Astrocyte of the spinal cord (primary cell): ENCODE measurements at regions not wholly inside any gene's neighbourhood (a gene's known extent, or its start where the extent isn't known, plus 50 kb on each side); places are given as distances from the start of the nearest gene placed in this dataset.
"Not testable (repeated sequence)": the region's sequence is repeated elsewhere in the genome, so short reads cannot be mapped to it uniquely, and the experiment has no call there.

Experiments
- DNase-seq: peaks from one replicate; pipeline ENCODE4 v3.0.0; 2011; ENCODE audit warnings: low read depth, low spot score
- H3K4me3 ChIP-seq: 2 replicates; pipeline ENCODE4 v1.5.1; 2011; ENCODE audit warnings: low read depth, mild to moderate bottlenecking, low read length, moderate library complexity
- in situ Hi-C: cut with HindIII; loops from 2 replicates; pipeline ENCODE4 v1.10.0; 2017; ENCODE audit warnings: low sequenced_read_pairs
- TF ChIP-seq, protein P1 (sequence below): IDR thresholded peaks from 2 replicates; pipeline ENCODE4 v1.5.1; 2012; ENCODE audit warnings: low read depth, mild to moderate bottlenecking, low read length, inconsistent platforms

GRCh38 chrX:46326161-46326560 lies 219.1 kb downstream of the ZNF674 start:
- TF ChIP-seq, protein P1, sequence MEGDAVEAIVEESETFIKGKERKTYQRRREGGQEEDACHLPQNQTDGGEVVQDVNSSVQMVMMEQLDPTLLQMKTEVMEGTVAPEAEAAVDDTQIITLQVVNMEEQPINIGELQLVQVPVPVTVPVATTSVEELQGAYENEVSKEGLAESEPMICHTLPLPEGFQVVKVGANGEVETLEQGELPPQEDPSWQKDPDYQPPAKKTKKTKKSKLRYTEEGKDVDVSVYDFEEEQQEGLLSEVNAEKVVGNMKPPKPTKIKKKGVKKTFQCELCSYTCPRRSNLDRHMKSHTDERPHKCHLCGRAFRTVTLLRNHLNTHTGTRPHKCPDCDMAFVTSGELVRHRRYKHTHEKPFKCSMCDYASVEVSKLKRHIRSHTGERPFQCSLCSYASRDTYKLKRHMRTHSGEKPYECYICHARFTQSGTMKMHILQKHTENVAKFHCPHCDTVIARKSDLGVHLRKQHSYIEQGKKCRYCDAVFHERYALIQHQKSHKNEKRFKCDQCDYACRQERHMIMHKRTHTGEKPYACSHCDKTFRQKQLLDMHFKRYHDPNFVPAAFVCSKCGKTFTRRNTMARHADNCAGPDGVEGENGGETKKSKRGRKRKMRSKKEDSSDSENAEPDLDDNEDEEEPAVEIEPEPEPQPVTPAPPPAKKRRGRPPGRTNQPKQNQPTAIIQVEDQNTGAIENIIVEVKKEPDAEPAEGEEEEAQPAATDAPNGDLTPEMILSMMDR: no peak
- DNase-seq: peak; percentile 31
- in situ Hi-C loops: no loop called here
- no peak overlapping the region for H3K4me3 ChIP-seq

DNA sequence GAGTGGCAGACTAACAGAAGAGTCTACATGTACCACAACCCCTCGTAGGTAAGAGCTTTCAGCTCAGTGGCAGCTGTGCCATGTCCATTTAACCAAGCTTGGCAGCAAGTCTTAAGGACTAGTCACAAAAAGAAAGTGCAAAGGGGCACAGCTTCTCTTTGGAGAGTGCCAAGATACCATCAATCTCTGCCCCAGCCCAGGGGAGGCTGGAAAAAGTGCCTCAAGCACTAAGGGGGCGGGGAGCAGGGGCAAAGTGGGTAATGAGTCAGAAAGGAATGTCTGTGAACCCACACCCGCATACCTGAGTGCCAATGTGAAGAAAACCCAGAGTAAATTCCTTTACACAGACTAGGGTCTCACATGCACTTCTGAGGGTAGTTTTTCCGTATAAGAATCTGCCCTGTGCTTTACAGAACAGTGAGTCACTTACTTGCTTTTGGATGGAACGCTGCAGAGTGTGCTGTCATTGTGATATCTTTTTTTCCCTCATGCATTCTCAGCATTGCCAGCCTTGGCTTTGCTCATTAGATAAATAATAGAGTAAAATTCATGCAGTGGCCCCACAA lies 219.8 kb downstream of the ZNF674 start:
- H3K4me3 ChIP-seq: no peak overlapping the region
- peak; percentile 77 for DNase-seq
- in situ Hi-C loops: no loop called here
- TF ChIP-seq, protein P1: no peak

DNA sequence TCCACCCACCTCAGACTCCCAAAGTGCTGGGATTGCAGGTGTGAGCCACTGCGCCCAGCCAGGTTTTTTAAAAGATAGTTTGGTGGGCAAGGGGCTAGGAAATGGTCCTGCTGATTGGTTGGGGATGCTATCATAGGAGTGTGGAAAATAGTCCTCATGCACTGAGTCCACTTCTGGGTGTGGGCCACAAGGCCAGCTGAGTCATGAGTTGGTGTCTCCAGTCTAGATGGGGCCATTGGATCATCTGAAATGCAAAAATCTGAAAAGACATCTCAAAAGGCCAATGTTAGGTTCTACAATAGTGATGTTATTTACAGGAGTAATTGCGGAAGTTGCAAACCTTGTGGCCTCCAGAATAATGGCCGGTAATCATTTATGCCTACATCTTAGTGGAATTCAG lies 221.1 kb downstream of the ZNF674 start:
- no peak overlapping the region for H3K4me3 ChIP-seq
- no peak for DNase-seq
- TF ChIP-seq, protein P1: no peak
- in situ Hi-C loops: no loop called here

DNA sequence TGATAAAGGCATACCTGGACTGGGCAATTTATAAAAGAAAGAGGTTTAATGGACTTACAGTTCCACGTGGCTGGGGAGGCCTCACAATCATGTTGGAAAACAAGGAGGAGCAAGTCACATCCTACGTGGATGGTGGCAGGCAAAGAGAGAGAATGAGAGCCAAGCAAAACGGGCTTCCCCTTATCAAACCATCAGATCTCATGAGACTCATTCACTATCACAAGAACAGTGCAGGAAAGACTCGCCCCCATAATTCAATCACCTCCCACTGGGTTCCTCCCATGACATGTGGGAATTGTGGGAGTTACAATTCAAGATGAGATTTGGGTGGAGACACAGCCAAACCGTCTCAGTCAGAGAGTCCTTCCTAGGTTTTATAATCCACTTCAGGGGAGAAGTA lies 222.3 kb downstream of the ZNF674 start:
- DNase-seq, H3K4me3 ChIP-seq, in situ Hi-C loops: not testable (repeated sequence)

- H3K4me3 ChIP-seq: no peak overlapping the region
- in situ Hi-C loops: no loop called here
- no peak for DNase-seq
- TF ChIP-seq, protein P1: no peak
Measured at GRCh38 chrX:46321676-46322075, 223.5 kb downstream of the ZNF674 start.

DNA sequence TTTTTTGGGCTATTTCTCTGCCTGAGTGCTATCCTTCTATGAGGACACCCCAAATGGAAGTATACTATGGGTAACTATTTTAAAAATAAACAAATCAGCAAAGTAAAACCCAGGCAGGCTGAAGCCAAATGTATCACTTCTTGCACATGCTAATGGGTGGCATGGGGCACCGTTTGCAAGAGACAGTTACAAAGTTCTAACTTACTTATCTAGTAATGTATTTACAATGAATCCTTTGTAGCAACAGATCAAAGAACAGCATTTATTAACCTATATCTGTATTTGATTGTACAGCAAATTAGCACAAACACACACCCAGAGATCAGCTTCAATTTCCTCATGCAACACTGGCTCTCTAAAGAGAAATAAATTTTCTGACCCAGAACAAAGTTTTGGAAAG lies 225.5 kb downstream of the ZNF674 start:
- H3K4me3 ChIP-seq: no peak overlapping the region
- DNase-seq: no peak
- in situ Hi-C loops: no loop called here
- TF ChIP-seq, protein P1: no peak

DNA sequence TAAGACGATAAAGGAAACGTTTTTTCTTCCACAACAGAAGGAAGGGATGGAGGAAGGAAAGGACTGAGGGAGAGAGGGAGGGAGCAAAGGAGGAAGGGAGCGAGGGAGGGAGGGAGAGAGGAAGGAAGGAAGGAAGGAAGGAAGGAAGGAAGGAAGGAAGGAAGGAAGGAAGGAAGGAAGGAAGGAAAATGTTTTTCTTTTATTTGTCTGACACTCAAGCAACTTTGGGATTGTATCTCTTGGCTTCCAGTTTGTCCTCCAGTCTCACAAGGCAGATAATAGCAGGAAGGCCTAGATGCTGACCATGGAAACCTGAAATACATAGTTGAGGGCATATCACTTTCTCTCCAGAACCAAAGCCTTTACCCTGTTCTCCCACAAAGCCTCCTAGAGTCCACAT lies 226.7 kb downstream of the ZNF674 start:
- in situ Hi-C loops: no loop called here
- DNase-seq: no peak
- H3K4me3 ChIP-seq: no peak overlapping the region
- TF ChIP-seq, protein P1: no peak
